Esophagus muscularis mucosa (tissue), 3 donors: ENCODE measurements at regions not wholly inside any gene's neighbourhood (a gene's known extent, or its start where the extent isn't known, plus 50 kb on each side); places are given as distances from the start of the nearest gene placed in this dataset.

Experiments used
- CTCF ChIP-seq, 3 experiments: fragments of 200-600 bp in 2 of 3; fragments of 450-650 bp in 1 of 3; sonication (generic) in 2 of 3; IDR thresholded peaks; one replicate each; pipeline ENCODE4 v1.5.1; 2017 to 2019; ENCODE audit warnings: antibody characterized with exemption in 3 of 3, mild to moderate bottlenecking in 2 of 3, moderate library complexity in 1 of 3
- POLR2AphosphoS5 ChIP-seq, 2 donors: sonication (generic); formaldehyde crosslinking; IDR thresholded peaks; one replicate each; pipeline ENCODE4 v1.6.1; 2017; ENCODE audit warnings: antibody characterized with exemption in 2 of 2

DNA sequence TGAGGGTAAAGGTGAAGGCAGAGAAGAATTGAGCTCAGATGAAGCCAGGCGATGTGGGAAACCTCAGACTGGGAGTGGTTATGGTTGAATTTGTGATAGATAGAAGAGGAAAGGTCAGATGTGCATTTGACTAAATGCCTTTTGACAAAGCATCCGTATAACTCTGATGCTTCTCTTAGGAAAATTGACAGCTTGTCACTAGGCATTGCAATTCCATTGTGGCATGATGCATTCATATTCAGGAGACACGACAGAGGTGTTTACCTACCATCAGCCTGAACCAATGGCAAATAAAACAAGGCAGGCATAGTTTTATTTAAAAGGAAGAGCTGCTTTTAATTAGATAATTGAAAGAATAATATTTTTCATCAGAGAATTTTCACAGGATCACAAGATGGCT, 325.1 kb upstream of the IGFBP7 start:
- TF ChIP-seq POLR2AphosphoS5 (IDR thresholded peaks at IDR 0.05) = no peak
- no peak for TF ChIP-seq CTCF (IDR thresholded peaks at IDR 0.05)
